Stimulated activated naive CD4-positive, alpha-beta T cell (primary cell): ENCODE measurements at regions not wholly inside any gene's neighbourhood (a gene's known extent, or its start where the extent isn't known, plus 50 kb on each side); places are given as distances from the start of the nearest gene placed in this dataset.

Source experiments
- DNase-seq, 6 experiments: peaks; one replicate each; lab custom pipeline; 2025; lab: John Stamatoyannopoulos, UW

DNA sequence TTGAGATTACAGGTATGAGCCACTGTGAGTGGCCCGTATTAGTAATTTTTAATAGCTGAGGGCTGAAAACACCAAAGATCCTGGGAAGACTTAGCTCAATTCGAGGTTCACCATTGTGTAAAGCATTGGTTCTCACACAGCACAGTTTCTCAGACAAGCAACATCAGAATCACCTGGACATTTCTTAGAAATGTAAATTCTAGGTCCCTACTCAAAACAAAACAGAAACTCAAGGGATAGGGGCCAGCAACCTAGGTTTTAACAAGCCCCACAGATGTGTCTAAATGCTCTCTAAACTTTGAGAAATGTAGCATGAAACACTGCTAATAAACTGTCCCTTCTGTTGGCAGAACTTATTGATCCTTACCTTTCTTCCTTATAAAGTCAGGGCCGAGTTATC lies 681.2 kb downstream of the RNF144A start:
- DNase-seq: no peak

DNA sequence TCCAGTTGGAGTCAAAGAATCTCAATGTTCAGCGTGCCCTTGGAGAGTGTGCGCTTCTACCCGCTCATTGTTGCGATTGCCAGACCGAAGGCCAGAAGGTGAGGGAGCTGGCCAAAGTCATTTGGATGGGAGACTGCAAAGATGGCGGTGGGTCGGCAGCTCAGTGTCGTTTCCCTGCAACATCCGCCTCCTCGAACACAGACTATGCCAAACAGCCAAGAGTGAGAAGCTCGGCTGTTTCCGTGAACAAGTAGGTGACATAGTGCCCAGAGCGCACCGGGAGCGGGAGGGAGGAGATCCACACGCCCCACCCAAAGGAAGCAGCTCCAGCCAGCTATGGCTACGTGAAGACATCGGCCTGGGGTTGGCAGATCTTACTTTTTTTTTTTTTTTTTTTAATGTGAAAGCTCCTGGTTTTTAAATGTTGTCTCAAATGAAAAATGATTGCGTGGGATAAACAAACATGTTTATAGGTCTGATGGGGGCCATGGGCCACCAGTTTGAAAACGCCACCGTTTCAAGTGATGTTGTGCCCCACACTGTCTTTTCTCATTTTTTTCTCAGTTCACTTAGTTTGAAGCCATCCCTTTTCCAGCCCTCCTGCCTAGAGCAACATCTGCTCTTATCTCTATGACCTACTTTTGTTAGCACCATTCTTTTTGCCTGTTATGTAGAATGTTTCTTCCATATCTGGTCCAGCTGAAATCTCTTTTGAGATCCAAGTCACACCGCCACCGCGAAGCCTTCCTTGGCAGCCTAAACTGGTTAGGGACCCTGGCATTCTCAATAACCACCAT lies 682.4 kb downstream of the RNF144A start:
- no peak for DNase-seq

DNA sequence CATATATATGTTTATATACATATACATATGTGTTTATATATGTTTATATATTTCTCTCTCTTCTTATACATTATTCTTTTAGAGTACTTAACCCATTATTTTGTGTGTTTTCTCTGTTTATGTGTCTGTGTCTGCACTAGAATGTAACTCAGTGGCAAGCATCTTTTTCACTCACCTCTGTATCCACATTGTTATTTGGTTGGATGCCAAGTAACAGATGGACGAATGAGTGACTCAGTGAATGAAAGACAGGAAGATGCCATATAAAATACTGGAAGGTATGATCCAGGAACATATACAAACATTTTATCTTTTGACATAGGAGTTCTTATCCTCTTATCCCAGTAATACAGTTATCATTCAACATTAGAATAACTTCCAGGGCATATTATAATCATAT lies 684.8 kb downstream of the RNF144A start:
- DNase-seq: no peak

DNA sequence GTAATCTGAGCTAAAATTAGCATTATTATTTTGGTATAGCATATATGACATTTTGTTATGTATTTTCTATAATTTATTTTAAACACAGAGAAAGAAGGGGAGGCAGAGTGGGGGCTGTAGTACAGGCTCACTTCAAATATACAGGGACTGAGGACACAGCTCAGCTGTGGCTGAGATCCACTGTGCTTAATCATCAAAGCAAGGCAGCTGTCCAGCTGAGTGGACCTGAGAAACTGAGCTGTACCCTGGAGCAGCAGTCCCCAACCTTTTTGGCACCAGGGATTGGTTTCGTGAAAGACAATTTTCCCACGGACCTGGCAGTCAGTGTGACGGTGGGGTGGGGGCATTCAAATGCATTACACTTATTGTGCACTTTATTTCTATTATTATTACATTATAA lies 687.2 kb downstream of the RNF144A start:
- DNase-seq: no peak

DNA sequence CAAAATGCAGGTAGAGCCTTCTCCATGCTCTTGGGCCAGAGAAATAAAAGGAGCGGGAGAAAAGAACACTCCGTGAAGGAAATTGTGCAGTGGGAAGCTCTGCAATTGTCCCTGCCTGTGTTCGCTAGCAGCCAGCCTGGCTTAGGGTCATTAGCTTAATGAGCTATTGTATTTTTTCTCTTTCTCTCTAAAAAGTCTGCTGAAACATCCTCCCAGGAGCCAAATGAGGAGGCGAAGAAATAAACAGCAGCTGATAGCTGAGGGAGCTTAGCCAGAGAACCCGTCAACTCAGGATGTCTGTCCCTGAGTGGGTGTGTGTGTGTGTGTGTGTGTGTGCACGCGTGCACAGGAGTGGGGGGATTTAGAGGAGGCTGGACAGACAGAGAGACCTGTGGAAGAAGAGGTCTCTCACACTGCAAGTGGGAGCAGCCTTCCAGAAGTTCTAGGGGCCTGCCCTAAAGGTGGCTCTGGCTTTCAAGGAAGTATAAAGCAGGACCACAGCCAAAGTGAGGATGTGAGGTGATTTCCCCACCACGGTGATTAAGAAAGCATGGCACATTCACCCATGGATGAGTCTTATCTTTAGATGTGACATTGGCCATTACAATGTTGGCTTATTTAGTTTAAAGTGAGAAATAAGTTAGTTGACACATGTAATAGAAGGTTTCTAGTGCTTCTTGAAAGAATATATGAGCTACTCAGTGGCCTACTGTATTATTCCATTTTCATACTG lies 690.4 kb downstream of the RNF144A start:
- no peak for DNase-seq

DNA sequence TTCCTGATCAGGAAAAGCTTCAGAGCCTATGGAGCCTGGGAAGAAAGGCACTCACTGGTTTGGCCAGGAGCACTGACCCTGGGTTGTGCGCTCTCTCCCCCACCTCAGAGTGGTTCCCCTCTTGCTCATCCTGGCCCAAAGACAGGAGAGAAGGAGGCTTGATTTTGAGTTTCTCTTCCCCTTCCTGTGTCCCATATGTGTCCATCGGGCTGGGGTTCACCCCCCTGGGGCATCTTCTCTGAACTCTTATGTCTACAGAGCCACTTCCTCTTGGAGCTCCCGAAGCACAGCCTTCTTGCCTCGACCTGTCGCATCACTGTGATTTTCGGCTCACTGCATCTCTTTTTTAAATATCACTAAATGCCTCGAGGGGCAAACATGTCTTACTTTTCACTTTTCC lies 692.3 kb downstream of the RNF144A start:
- no peak for DNase-seq

DNA sequence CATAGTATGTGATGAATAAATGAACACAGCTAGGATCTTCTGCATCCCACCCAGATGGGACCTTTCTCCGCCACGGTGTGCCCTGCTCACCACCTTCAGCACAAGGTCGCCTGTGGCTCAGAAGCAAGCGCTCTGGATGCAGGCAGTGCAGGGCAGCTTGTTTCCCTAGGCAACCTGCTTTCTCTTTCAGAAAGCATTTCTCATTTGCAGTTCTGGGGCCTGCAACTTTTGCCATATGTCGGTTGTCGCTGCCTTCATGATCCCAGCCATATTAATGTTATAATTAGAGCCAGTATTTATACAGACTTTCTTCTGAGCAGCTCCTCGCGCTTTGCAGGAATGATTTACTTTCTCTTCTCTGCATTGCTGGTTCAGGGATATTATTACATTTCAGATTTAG lies 692.8 kb downstream of the RNF144A start:
- DNase-seq: no peak

DNA sequence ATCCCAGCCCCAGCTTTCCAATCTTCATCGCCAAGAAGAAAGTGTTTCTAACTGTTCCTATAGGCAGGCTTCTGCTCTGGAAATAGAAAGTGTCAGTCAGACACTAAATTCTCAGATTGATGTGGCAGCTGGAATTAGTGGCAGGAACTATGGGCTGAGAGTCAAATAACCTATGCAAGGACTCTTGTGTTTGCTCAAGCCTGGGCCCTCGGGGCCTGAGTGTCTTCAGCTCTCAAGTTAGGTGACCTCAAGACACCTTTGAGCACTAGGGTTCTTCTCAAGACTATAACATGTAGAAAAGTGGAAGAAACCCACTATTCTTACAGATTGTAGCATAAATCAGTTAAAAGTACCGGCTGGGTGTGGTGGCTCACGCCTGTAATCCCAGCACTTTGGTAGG lies 694.5 kb downstream of the RNF144A start:
- DNase-seq: no peak

DNA sequence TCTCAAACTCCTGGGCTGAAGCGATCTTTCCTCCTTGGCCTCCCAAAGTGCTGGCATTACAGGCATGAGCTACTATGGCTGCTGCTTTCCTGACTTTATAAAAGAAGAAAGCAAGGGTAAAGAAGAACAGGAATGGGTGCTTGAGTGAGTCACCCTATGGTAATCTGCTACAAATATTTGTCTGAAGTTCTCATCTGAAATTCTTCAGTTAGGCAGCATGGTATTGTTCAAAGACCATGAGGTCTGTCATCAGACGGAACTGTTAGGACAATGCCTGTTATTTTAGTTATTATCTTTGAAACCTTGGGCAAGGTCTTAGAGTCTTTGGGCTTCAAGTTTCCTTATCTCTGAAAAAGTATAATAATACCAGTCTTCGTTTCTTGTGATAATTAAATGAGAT lies 695.8 kb downstream of the RNF144A start:
- DNase-seq: no peak

DNA sequence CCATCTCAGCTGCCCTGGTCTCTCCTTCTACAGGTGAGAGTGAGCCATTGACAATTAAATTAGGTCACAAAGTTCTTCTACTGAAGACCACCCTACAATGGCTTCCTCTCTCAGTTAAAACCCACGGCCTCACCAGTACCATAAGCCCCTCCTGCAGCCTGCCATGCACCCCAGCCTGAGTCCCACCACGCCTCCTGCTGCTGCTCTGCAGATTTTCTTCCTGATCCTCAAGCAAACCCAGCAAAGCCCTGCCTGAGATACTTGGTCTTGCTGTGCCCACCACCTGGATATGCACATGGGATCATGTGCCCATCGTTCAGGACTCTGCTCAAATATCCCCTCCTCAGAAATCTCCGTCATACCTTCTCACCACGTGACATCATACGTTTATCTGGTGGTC lies 696.6 kb downstream of the RNF144A start:
- DNase-seq: no peak

DNA sequence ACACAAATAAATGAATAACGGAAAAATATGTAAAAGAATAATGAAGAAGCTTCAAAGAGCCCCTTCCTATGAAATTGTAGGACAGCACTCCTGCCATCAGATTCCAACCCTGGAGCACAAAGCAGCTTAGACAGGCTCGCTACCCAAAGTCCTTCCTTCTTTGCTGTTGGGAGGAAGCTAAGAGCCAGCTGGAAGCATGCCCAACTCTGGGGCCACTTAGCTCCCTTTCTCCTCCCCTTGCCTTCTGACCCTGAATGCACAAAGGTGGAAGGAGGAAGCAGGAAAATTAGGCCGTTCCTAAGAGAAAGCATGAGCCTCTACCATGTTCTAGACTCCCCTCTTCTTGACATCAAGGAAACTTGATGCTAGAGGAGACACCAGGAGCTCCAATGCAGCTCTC lies 700.8 kb downstream of the RNF144A start:
- DNase-seq: no peak

DNA sequence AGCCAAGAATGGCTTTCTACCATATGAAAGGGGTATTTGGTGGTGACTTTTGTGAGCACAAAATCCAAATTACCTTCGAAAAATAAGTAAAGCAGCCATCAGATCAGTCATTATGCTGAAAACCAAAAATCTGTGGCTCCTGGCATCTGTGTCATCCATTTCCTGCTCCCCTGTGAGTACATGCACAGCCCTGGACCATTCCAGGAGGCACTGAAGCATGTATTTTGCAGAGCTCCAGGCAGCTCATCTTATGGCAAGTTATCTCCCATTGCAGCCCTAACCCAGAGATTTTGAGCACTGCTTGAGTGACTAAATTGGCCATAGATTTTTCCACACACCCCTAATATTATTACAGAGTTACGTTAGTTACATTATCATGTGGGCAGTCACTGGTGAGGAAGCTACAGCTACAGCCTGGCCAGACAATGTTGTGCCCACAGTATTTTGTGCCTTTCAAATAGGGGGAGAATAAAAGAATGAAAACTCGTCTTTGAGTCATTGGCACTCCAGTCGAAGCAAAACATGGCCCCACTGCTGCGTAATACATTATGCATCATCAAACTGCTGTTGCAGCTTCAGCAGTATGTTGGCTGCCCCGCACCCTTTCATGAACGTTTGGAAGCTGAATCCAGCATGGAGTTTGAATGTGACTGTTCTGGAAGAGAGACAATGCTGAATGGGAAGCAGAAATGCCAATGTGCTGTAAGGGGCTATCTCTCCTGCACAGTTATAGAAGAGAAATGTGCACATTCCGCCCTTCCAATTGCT lies 702.2 kb downstream of the RNF144A start:
- no peak for DNase-seq

DNA sequence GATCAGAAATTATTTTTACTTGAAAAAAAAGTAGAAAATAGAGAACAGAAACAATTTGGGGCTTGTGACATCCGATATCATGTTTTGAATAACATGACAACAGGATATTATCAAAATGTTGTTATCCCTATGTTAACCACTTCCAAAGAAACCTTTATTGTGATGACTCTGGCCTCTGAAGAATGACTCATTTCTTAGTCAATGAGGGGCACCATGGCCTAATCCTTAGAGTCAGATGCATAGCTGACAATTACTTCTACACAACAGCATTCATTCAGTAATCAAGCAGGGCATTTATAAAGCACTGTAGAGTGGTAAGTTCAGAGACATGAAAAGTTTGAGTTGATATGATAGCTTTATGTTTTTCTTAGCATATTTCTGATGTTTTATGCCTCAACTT lies 703.0 kb downstream of the RNF144A start:
- DNase-seq: no peak

DNA sequence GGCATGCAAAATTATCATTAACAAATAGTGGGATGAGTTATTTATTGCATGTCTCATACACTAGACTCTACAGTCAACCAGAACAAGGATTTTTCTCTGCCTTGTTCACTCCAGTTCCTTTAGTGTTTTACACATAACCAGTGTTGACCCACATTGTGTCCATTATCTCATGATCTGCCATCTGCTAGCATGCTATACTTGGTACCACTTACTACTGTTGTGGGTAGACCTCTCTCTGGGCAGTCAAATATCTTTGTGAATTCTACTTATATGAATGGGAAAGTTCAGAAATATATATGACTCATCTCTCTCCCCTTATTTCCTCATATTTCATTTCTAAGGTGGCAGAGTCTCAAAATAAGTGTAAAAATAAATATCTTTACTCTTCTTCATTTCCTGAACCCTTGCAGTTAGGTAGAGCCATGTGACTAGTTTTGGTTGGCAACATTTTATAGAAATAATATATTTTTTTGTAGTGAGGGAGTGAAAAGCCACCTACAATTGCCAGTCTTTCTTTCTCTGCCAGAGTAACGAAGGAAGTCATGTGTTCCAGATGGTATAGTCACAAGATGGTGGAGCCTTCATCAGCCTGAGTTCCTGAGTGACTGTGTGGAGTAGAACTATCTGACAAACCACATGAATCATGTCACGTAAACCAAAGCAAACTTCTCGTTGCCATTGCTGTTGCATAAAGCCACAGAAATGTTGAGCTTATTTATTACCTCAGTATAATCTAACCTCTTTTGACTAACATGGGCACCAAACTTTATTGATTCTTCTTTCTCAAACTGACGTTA lies 704.0 kb downstream of the RNF144A start:
- DNase-seq: no peak

DNA sequence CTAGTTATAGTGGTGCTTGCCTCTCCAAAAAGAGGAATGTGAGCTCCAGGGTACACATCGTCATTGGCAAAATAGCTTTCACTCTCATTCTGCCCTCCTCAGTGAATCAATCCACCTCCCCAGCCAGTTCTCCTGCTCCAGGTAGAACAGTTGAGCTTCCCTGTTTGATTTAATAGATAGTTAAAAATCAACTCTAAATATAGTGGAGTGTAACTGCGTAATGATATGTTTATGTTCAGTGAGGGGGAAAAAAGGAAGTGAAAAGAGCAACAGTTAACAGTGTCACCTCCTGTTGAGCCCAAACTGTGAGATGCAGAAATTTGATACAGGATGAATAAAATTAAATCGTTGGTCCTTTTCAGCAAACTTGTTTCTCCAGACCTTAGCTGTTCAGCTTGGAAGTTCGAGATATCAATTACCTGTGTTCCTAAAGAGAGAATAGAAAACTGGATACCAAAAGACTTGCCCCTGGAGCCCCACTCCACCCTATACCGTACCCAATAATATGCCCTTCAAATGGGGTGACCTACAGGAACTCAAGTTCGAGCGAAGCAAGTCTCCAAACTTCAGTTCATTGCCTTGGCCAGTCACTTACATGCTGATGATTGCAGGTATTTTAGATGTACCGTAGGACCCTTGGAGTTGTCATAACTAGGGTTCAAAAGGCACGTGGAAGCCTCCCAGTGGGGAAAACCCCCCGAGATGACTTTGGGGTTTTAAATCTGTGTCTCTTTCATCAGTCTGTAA lies 708.4 kb downstream of the RNF144A start:
- DNase-seq: no peak

DNA sequence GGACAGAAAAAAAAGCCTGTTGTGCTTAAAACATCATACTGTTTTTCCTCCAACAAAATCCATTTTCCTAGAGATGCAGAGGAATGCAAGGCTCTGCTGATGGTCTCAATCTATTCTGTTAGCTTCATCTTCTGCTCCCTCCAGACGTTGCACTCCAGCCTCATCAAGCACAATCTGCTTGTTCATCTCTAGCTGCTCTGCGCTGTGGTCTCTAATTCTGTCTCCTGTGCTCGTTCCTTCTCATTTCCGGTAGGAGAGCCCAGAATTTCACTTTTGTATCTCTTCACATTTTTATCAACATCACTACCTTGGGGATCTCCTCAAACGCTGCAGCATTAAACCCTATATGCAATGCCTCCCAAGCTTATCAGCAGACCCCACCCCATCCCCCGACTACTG lies 708.9 kb downstream of the RNF144A start:
- DNase-seq: no peak

DNA sequence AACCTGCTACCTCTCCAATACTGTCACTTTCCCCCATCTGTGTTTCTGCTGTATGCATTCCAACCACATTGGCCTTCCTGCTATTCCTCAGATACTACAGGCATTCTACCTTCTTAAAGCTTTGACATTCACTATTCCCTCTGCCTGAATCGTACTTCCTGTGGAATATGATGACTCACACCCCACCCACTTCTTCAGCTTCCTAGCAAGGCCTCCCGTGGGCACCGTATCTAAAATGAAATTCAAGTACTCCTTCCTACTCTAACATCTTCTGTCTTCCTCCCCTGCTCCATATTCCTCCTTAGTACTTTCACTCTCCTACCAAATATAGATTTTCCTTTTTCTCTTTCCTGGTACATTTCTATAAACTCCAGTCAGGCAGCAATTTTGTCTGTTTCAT lies 710.4 kb downstream of the RNF144A start:
- no peak for DNase-seq

DNA sequence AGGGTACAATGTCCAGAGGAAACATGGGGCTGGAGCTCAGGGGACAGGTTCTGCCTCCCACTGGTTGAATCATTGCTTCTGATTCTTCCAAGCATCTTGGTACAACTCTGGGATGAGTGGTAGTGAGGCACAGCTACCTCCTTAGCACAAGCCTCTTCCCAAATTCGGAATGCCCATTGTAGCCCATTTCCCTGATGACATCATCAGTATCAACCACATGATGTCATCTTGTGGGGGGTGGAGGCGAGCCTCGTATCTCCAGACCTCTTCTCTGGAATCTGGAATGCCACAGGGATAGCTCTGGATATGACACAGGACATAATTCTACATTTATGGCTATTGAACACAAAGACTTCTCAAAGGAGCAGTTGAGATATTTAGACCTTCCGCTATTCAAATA lies 715.2 kb downstream of the RNF144A start:
- DNase-seq: no peak

DNA sequence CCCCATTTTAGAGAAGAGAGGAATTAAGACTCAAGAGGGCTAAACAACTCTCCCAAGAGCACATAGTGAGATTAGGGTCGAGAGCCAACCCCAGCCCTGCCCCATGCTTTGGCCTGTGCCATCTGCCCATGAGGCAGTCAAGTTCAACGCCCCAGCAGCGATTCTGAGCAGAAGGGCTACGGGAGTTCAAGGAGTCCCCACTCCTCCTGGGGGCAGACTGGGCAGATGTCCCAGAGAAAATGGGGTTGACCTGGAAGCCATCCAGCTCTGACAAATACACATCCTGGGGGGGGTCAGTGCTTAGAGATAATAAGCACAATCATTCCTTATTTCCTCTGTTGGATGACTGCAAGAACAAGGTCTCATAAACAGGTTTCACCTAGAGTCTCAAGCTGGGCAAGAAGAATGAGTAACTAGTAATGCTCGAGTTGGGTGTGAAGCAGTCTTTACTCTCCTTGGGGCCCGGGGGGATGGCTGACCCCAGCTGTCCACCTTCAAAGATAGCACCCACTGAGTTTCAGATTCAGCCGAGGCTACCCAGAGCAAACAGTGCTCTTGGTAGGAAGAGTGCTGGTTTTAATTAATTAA lies 716.4 kb downstream of the RNF144A start:
- DNase-seq: no peak

DNA sequence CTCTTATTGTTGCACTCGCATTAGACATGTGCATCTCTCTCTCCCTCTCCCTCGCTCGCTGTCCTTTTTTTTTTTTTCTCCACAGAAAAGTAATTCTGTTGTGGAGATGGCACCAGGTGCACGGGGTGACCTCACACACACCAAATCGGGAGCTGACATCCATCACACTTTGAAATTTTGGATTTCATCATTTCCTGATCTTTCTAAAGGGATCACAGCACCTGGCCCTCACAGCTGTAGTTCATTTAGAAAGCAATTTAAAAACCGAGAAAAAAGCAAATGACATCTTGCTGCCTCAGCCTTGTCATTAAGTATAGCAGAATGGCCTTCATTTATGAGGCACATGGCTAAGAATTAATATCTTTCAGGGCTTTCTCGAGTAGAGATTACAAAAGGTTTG lies 717.2 kb downstream of the RNF144A start:
- no peak for DNase-seq

DNA sequence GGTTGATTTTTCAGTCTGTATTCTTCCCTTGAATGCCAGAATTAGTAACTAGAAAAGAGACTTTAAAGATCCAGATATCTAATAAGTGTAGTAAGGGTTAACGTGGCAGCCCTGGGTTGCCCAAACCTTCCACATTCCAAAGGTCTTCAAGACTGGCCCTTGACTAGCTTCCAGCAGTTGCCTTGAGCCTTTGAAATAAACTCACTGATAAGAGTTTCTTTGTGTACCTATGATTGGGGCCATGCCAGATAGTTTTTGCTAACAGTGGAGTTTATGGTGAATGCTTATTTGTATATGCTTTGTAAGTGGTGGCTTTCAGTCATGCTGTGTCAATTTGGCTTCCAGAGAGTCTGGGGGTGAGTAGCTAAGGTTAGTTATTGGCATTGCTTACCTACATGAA lies 722.3 kb downstream of the RNF144A start:
- no peak for DNase-seq
